ENCODE measurements at regions not wholly inside any gene's neighbourhood (a gene's known extent, or its start where the extent isn't known, plus 50 kb on each side); places are given as distances from the start of the nearest gene placed in this dataset.

- H3K4me3 Mint-ChIP-seq = no peak overlapping the region
- H3K27me3 Mint-ChIP-seq (ENCODE audit: low read depth, poor library complexity) = peaks cover 61% of the 10 kb centered on the region
- peaks cover under 1% of the 10 kb centered on the region for H3K4me1 Mint-ChIP-seq
- H3K36me3 Mint-ChIP-seq (ENCODE audit: low read depth) = no peaks in the 10 kb centered on the region
- no peaks in the 10 kb centered on the region for H3K9me3 Mint-ChIP-seq
- TF ChIP-seq CTCF (IDR thresholded peaks at IDR 0.05) = no peak
- DNase-seq = no peak
- no peak overlapping the region for H3K27ac Mint-ChIP-seq
Measured at GRCh38 chr1:37261129-37261528, 213.3 kb upstream of the ZC3H12A start.

- peaks cover 10% of the 10 kb centered on the region for H3K4me1 Mint-ChIP-seq
- no peaks in the 10 kb centered on the region for H3K36me3 Mint-ChIP-seq (ENCODE audit: low read depth)
- no peak for DNase-seq
- H3K27ac Mint-ChIP-seq = no peak overlapping the region
- peaks cover 51% of the 10 kb centered on the region for H3K27me3 Mint-ChIP-seq (ENCODE audit: low read depth, poor library complexity)
- no peak for TF ChIP-seq CTCF (IDR thresholded peaks at IDR 0.05)
- no peak overlapping the region for H3K4me3 Mint-ChIP-seq
- no peaks in the 10 kb centered on the region for H3K9me3 Mint-ChIP-seq
Measured at GRCh38 chr1:37262439-37263170, 211.8 kb upstream of the ZC3H12A start.

GRCh38 chr1:37265156-37265555, 209.2 kb upstream of the ZC3H12A start:
- Mint-ChIP-seq H3K27me3 (ENCODE audit: low read depth, poor library complexity) (peaks cover 54% of the 10 kb centered on the region), H3K36me3 (ENCODE audit: low read depth) (no peaks in the 10 kb centered on the region), H3K27ac (no peak overlapping the region), H3K4me1 (peaks cover 17% of the 10 kb centered on the region), H3K9me3 (no peaks in the 10 kb centered on the region), H3K4me3 (no peak overlapping the region)
- DNase-seq = no peak
- TF ChIP-seq CTCF (IDR thresholded peaks at IDR 0.05) = no peak

- Mint-ChIP-seq H3K4me3 (no peak overlapping the region), H3K36me3 (ENCODE audit: low read depth) (no peaks in the 10 kb centered on the region), H3K27me3 (ENCODE audit: low read depth, poor library complexity) (peaks cover 48% of the 10 kb centered on the region), H3K9me3 (no peaks in the 10 kb centered on the region), H3K4me1 (peaks cover 17% of the 10 kb centered on the region), H3K27ac (no peak overlapping the region)
- no peak for TF ChIP-seq CTCF (IDR thresholded peaks at IDR 0.05)
- no peak for DNase-seq
Measured at GRCh38 chr1:37265786-37266667, 208.4 kb upstream of the ZC3H12A start.

- Mint-ChIP-seq H3K27me3 (ENCODE audit: low read depth, poor library complexity) (peaks cover 39% of the 10 kb centered on the region), H3K9me3 (no peaks in the 10 kb centered on the region), H3K4me3 (no peak overlapping the region), H3K4me1 (peaks cover 17% of the 10 kb centered on the region), H3K36me3 (ENCODE audit: low read depth) (no peaks in the 10 kb centered on the region), H3K27ac (no peak overlapping the region)
- no peak for DNase-seq
- no peak for TF ChIP-seq CTCF (IDR thresholded peaks at IDR 0.05)
Measured at GRCh38 chr1:37267111-37267835, 207.1 kb upstream of the ZC3H12A start.

Measured in nephron progenitor cell (in vitro differentiated cells).